ENCODE measurements at regions not wholly inside any gene's neighbourhood (a gene's known extent, or its start where the extent isn't known, plus 50 kb on each side); places are given as distances from the start of the nearest gene placed in this dataset.

GRCh38 chr4:17012451-17012850 lies 114.0 kb upstream of the LDB2 start:
- SMC1A ChIA-PET (ENCODE audit: uncharacterized antibody, unreplicated experiment): no interaction called here
- WGBS (ENCODE audit: insufficient coverage, insufficient replicate concordance, low lambda C conversion rate, missing lambda C conversion rate): 2% methylated on average over 3 of the region's 3 CpGs
- H2AFZ ChIP-seq (ENCODE audit: control insufficient read depth, low read depth, low read length): no peak overlapping the region

GRCh38 chr4:17010426-17011087 lies 112.1 kb upstream of the LDB2 start:
- FAIRE-seq: no peak
- ChIA-PET POLR2A (no interaction called here), CTCF (interaction anchor here (0.6 kb wide), 1 partner anchor 363 kb away, joined by 3 read pairs; no protein-coding TSS in a partner anchor), SMC1A (ENCODE audit: uncharacterized antibody, unreplicated experiment) (interaction anchor here (0.6 kb wide), 1 partner anchor 881 kb away, joined by 3 read pairs; no protein-coding TSS in a partner anchor), RAD21 (ENCODE audit: unreplicated experiment) (no interaction called here)
- intact Hi-C loops (cut with micrococcal nuclease; ENCODE audit: unreplicated experiment) (no loop called here), in situ Hi-C loops (cut with MboI) (no loop called here)
- H3K27me3 ChIP-seq (replicated peaks in 1 of 2; ENCODE audit: control insufficient read depth in 2 of 2, insufficient read depth in 2 of 2, low read length in 1 of 2): no peaks in the 10 kb centered on the region
- no peaks in the 10 kb centered on the region for H3K9me3 ChIP-seq (replicated peaks; ENCODE audit: control insufficient read depth, insufficient read depth, low read length)
- no peak overlapping the region for H3K27ac ChIP-seq (ENCODE audit: control insufficient read depth, insufficient read depth)
- no peaks in the 10 kb centered on the region for H3K4me1 ChIP-seq (ENCODE audit: control insufficient read depth, insufficient read depth, low read length)
- no peaks in the 10 kb centered on the region for H3K36me3 ChIP-seq (ENCODE audit: control insufficient read depth in 2 of 2, insufficient read depth in 2 of 2, low read length in 1 of 2)
- H2AFZ ChIP-seq (ENCODE audit: control insufficient read depth, low read depth, low read length): no peak overlapping the region
- DNase-seq (ENCODE audit: low read depth, low spot score): no peak
- H3K9ac ChIP-seq (ENCODE audit: control insufficient read depth, insufficient read depth, low read length): no peak overlapping the region
- WGBS (ENCODE audit: insufficient coverage, insufficient replicate concordance, low lambda C conversion rate, missing lambda C conversion rate): 44% methylated on average over 13 of the region's 13 CpGs
- no peak overlapping the region for H3K4me3 ChIP-seq
- TF ChIP-seq IRF4 (IDR thresholded peaks at IDR 0.05; ENCODE audit: low read depth, low read length) (no peak), ZNF207 (IDR thresholded peaks at IDR 0.05; ENCODE audit: borderline replicate concordance) (no peak), PAX5 (IDR thresholded peaks at IDR 0.05; ENCODE audit: borderline replicate concordance, low read depth, low read length) (no peak), RUNX3 (IDR thresholded peaks at IDR 0.05; ENCODE audit: low read length) (no peak), TARDBP (IDR thresholded peaks at IDR 0.05; ENCODE audit: borderline replicate concordance) (no peak), BACH1 (IDR thresholded peaks at IDR 0.05; ENCODE audit: borderline replicate concordance) (no peak), MEF2B (IDR thresholded peaks at IDR 0.05; ENCODE audit: partially characterized antibody, poor library complexity, severe bottlenecking) (no peak), YBX1 (IDR thresholded peaks at IDR 0.05) (no peak), PBX3 (IDR thresholded peaks at IDR 0.05; ENCODE audit: insufficient replicate concordance, low read depth, low read length) (no peak), IRF5 (IDR thresholded peaks at IDR 0.05; ENCODE audit: borderline replicate concordance) (no peak), RFX5 (IDR thresholded peaks at IDR 0.05; ENCODE audit: low read depth, low read length) (no peak)
- no peaks in the 10 kb centered on the region for H3K79me2 ChIP-seq (ENCODE audit: control insufficient read depth, insufficient read depth, low read length)
- H3K4me2 ChIP-seq (ENCODE audit: control insufficient read depth, insufficient read depth): no peak overlapping the region
- no TSS peak for BruUV-seq (replicated peaks)
- H4K20me1 ChIP-seq (ENCODE audit: control insufficient read depth, insufficient read depth): no peaks in the 10 kb centered on the region
- ATAC-seq: no peak

More at GRCh38 chr4:17012451-17012850, 114.0 kb upstream of the LDB2 start:
- no peaks in the 10 kb centered on the region for H3K27me3 ChIP-seq (replicated peaks in 1 of 2; ENCODE audit: control insufficient read depth in 2 of 2, insufficient read depth in 2 of 2, low read length in 1 of 2)
- TF ChIP-seq KLF5 (IDR thresholded peaks at IDR 0.05; ENCODE audit: partially characterized antibody) (no peak), RAD51 (IDR thresholded peaks at IDR 0.05) (no peak), FOXM1 (IDR thresholded peaks at IDR 0.05; ENCODE audit: low read depth, low read length) (no peak), SIN3A (IDR thresholded peaks at IDR 0.05; ENCODE audit: low read depth, low read length) (no peak), ZNF217 (IDR thresholded peaks at IDR 0.05) (no peak), HDAC2 (IDR thresholded peaks at IDR 0.05) (no peak), BACH1 (IDR thresholded peaks at IDR 0.05; ENCODE audit: borderline replicate concordance) (no peak)
- no peak for DNase-seq (ENCODE audit: low read depth, low spot score)
- no peaks in the 10 kb centered on the region for H3K79me2 ChIP-seq (ENCODE audit: control insufficient read depth, insufficient read depth, low read length)
- no peak for ATAC-seq
- H3K4me3 ChIP-seq: no peak overlapping the region
- H3K4me1 ChIP-seq (ENCODE audit: control insufficient read depth, insufficient read depth, low read length): no peaks in the 10 kb centered on the region
- ChIA-PET CTCF (interaction anchor here (1.5 kb wide), 1 partner anchor 435 kb away, joined by 4 read pairs; no protein-coding TSS in a partner anchor), POLR2A (no interaction called here), RAD21 (ENCODE audit: unreplicated experiment) (no interaction called here)
- no peak overlapping the region for H3K4me2 ChIP-seq (ENCODE audit: control insufficient read depth, insufficient read depth)
- no TSS peak for BruUV-seq (replicated peaks)
- no peaks in the 10 kb centered on the region for H4K20me1 ChIP-seq (ENCODE audit: control insufficient read depth, insufficient read depth)
- in situ Hi-C loops (cut with MboI): no loop called here
- FAIRE-seq: no peak
- intact Hi-C loops (cut with micrococcal nuclease; ENCODE audit: unreplicated experiment): no loop called here
- H3K27ac ChIP-seq (ENCODE audit: control insufficient read depth, insufficient read depth): no peak overlapping the region
- H3K9ac ChIP-seq (ENCODE audit: control insufficient read depth, insufficient read depth, low read length): no peak overlapping the region
- no peaks in the 10 kb centered on the region for H3K9me3 ChIP-seq (replicated peaks; ENCODE audit: control insufficient read depth, insufficient read depth, low read length)
- H3K36me3 ChIP-seq (ENCODE audit: control insufficient read depth in 2 of 2, insufficient read depth in 2 of 2, low read length in 1 of 2): no peaks in the 10 kb centered on the region
